ENCODE measurements at regions not wholly inside any gene's neighbourhood (a gene's known extent, or its start where the extent isn't known, plus 50 kb on each side); places are given as distances from the start of the nearest gene placed in this dataset.
"Not testable (repeated sequence)": the region's sequence is repeated elsewhere in the genome, so short reads cannot be mapped to it uniquely, and the experiment has no call there.

GRCh38 chr18:9049495-9049809 is 53.0 kb upstream of the NDUFV2 start:
- peaks cover 7 to 15% of the 10 kb centered on the region in 2 donors for H3K4me1 Mint-ChIP-seq (ENCODE audit: low read depth in 2 of 2)
- H3K9me3 Mint-ChIP-seq, result peaks cover 10% of the 10 kb centered on the region
- no peak overlapping the region for H3K4me3 Mint-ChIP-seq
- DNase-seq (ENCODE audit: low spot score) (no peak), ATAC-seq (no peak)
- H3K36me3 Mint-ChIP-seq, result peaks cover 12% of the 10 kb centered on the region
- no peak overlapping the region for H3K27ac Mint-ChIP-seq
- peaks cover 6 to 7% of the 10 kb centered on the region in 2 donors for H3K27me3 Mint-ChIP-seq

- Mint-ChIP-seq H3K36me3 (peaks cover 12% of the 10 kb centered on the region), H3K4me1 (ENCODE audit: low read depth in 2 of 2) (peaks cover 7 to 15% of the 10 kb centered on the region in 2 donors)
- ATAC-seq; H3K27me3 Mint-ChIP-seq; H3K9me3 Mint-ChIP-seq; H3K4me3 Mint-ChIP-seq; H3K27ac Mint-ChIP-seq; DNase-seq (ENCODE audit: low spot score): not testable (repeated sequence)
These were observed 51.7 kb upstream of the NDUFV2 start for GRCh38 chr18:9050628-9051284.
